GM10266 (cell line): ENCODE measurements at regions not wholly inside any gene's neighbourhood (a gene's known extent, or its start where the extent isn't known, plus 50 kb on each side); places are given as distances from the start of the nearest gene placed in this dataset.

ENCODE experiments used
- DNase-seq: peaks from one replicate; pipeline ENCODE4 v3.0.0; 2012; ENCODE audit errors: extremely low spot score
- CTCF ChIP-seq: IDR thresholded peaks from 2 replicates; pipeline ENCODE4 v1.5.1; 2012; ENCODE audit warnings: mild to moderate bottlenecking, low read depth; ENCODE audit not compliant: control insufficient read depth, insufficient read depth; ENCODE audit errors: missing control alignments

DNA sequence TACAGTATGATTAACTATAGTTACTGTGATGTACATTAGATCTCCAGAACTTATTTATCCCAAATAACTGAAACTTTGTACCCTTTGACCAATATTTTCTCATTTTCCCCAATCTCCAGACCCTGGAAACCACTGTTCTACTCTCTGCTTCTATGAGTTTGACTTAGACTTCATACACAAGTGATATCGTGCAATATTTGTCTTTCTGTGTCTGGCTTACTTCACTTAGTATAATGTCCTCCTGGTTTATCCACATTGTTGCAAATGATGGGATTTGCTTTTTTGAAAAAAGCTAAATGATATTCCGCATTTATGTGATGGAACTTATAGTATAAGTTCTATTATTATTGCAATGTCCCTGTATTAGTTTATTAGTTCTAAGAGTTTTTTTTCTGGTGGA, 81.8 kb upstream of the SOD3 start:
- no peak for TF ChIP-seq CTCF

GRCh38 chr4:24719615-24720014, 75.8 kb upstream of the SOD3 start:
- no peak for DNase-seq
- no peak for TF ChIP-seq CTCF

More for the DNA sequence above, 81.8 kb upstream of the SOD3 start:
- no peak for DNase-seq

DNA sequence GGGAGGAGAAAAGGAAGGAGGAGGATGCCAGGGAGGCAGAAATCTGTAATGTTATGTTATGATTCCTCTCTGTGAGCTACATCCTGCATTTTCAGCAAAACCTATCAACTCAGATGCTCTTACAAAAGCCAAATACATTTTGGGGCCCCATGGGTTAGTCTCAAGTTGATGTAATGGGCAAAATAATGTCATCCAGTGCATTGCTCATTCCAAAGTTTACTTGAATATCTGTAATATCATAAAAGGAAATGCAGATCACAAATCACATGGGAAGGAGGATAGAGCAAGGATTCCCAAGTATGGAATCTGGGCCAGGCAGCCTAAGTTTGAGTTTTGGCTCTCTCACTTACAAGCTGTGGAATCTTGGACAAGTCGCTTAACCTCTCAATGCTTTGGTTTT, 74.9 kb upstream of the SOD3 start:
- no peak for TF ChIP-seq CTCF
- DNase-seq = no peak

GRCh38 chr4:24720979-24721378, 74.4 kb upstream of the SOD3 start:
- DNase-seq = no peak
- no peak for TF ChIP-seq CTCF

DNA sequence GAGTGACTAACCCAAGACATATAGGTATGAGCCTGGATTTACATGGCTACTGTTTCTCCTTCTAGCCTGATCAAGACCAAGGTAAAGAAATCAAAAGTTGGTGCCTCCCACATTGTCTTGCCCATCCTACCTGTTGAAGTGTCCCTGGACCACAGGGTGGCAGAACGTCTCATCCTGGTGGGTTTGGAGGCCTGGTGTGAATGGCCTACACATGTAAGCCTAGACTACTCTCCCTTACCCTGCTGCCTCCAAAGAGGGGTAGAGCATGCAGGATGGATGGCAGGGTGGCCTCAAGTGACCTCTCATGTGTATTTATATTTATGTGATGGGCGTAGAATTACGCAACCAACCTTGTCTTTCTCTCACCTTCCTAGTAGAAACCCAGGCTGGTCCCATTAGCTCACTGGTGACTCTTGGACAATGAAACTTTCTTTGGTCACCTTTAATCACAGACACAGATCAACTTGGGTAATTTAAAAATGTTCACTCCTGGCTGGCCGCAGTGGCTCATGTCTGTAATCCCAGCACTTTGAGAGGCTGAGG, 73.3 kb upstream of the SOD3 start:
- no peak for TF ChIP-seq CTCF
- DNase-seq = no peak

DNA sequence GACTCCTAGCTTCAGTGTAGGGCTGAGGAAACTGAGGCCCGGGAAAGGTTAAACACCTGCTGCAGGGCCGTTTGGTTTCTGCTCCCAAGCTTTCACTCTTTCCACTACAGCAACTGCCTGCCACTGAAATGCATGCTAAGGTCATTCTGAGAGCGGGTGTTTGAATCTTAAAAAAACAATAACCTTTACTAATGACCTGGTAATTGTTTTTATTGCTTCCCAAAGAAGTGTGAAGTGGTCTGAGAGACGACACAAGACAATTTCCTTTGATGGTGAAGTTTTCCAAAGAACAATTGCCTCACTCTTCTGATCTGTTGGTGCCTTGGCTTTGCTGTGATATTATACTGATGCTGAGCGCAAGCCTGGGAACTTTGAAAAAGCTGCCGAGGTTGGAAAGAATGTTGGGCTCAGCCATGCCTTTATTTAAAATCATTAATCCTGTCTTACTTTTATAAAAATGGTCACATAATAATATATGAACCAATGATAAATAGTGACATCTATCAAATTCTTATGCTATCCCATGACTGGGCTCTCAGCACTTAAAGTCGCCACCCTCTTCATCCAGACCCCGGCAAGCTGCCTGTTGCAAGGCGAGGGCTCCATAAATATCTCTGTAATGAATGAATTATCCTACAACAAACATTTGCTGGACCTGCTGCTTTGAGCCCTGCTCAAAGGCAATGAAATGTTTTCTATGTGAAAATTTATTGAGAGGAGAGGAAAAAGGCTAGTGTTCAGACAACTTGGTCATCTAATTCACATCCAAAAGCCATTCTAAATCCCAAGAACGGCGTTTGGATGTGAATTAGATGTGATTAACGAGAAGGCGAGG, 67.8 kb upstream of the SOD3 start:
- DNase-seq = no peak

More for the DNA sequence above, 67.8 kb upstream of the SOD3 start:
- TF ChIP-seq CTCF = no peak
